SK-N-SH (cell line): ENCODE measurements at regions not wholly inside any gene's neighbourhood (a gene's known extent, or its start where the extent isn't known, plus 50 kb on each side); places are given as distances from the start of the nearest gene placed in this dataset.

Experiments
- CTCF ChIA-PET: fragments of 300-600, 350-600 bp; formaldehyde crosslinking; extraction: SDS; loops from one replicate; lab custom pipeline; 2021; lab: Yijun Ruan, JAX
- POLR2A ChIA-PET: fragments of 350-600 bp; sonication (Branson Sonifier 250); formaldehyde crosslinking; extraction: SDS; loops from one replicate; lab custom pipeline; 2020; ENCODE audit warnings: antibody characterized with exemption, inconsistent platforms; lab: Yijun Ruan, JAX
- DNase-seq: peaks from one replicate; pipeline ENCODE4 v3.0.0; 2012
- H2AFZ ChIP-seq: fragments of 200-600 bp; sonication (generic); 2 replicates; pipeline ENCODE4 v1.8.1; 2016; ENCODE audit warnings: antibody characterized with exemption, mild to moderate bottlenecking, low read depth
- H3F3A ChIP-seq: fragments of 200-600 bp; sonication (generic); replicated peaks from 2 replicates; pipeline ENCODE3; 2016; ENCODE audit warnings: antibody characterized with exemption, mild to moderate bottlenecking; ENCODE audit not compliant: insufficient read depth
- H3K27ac ChIP-seq, 2 experiments: fragments of 200-500 bp in 1 of 2; fragments of 200-600 bp in 1 of 2; sonication (Bioruptor generic) in 1 of 2; sonication (generic), shearing (Covaris generic) in 1 of 2; 2 replicates each; pipeline versions ENCODE4 v1.5.1 to v1.6.1; 2014 to 2016; ENCODE audit warnings: low read depth in 2 of 2, inconsistent platforms in 1 of 2, low read length in 1 of 2, mild to moderate bottlenecking in 1 of 2, mixed read lengths in 1 of 2
- H3K27me3 ChIP-seq: fragments of 200-600 bp; sonication (generic), shearing (Covaris generic); 2 replicates; pipeline ENCODE4 v1.6.1; 2016; ENCODE audit warnings: mixed run types; ENCODE audit not compliant: insufficient read depth
- H3K36me3 ChIP-seq, 2 experiments: fragments of 200-500 bp in 1 of 2; fragments of 200-600 bp in 1 of 2; sonication (Bioruptor generic) in 1 of 2; sonication (generic) in 1 of 2; replicated peaks in 1 of 2; 2 replicates each; pipeline versions ENCODE3 to v1.5.1; 2014 to 2016; ENCODE audit warnings: low read length in 1 of 2, mild to moderate bottlenecking in 1 of 2; ENCODE audit not compliant: insufficient read depth in 2 of 2, control insufficient read depth in 1 of 2
- H3K4me1 ChIP-seq, 2 experiments: fragments of 200-500 bp in 1 of 2; fragments of 200-600 bp in 1 of 2; sonication (Bioruptor generic) in 1 of 2; sonication (generic), shearing (Covaris generic) in 1 of 2; 2 replicates each; pipeline versions ENCODE4 v1.5.1 to v1.6.1; 2014 to 2016; ENCODE audit warnings: low read depth in 1 of 2, low read length in 1 of 2, mixed run types in 1 of 2; ENCODE audit not compliant: insufficient read depth in 2 of 2, control insufficient read depth in 1 of 2
- H3K4me2 ChIP-seq: fragments of 200-600 bp; sonication (generic), shearing (Covaris generic); 2 replicates; pipeline ENCODE4 v1.6.1; 2017; ENCODE audit warnings: mixed run types
- H3K4me3 ChIP-seq, 2 experiments: fragments of 200-500 bp in 1 of 2; fragments of 200-600 bp in 1 of 2; sonication (Bioruptor generic) in 1 of 2; sonication (generic), shearing (Covaris generic) in 1 of 2; 2 replicates each; pipeline versions ENCODE4 v1.5.1 to v1.8.1; 2014 to 2016; ENCODE audit warnings: low read depth in 2 of 2, inconsistent platforms in 1 of 2, low read length in 1 of 2, mild to moderate bottlenecking in 1 of 2, mixed read lengths in 1 of 2, moderate library complexity in 1 of 2
- H3K79me2 ChIP-seq: fragments of 200-600 bp; sonication (generic); 2 replicates; pipeline ENCODE4 v1.8.1; 2017; ENCODE audit warnings: mild to moderate bottlenecking; ENCODE audit not compliant: insufficient read depth
- H3K9ac ChIP-seq: fragments of 200-600 bp; sonication (generic); 2 replicates; pipeline ENCODE4 v1.6.1; 2017; ENCODE audit warnings: mixed run types
- H3K9me2 ChIP-seq: fragments of 200-600 bp; sonication (generic); 2 replicates; pipeline ENCODE4 v1.6.1; 2017; ENCODE audit warnings: mixed run types
- H3K9me3 ChIP-seq: fragments of 200-600 bp; sonication (generic); 2 replicates; pipeline ENCODE4 v1.6.1; 2017; ENCODE audit warnings: mixed run types, mild to moderate bottlenecking, moderate library complexity
- H4K20me1 ChIP-seq: fragments of 200-600 bp; sonication (generic); 2 replicates; pipeline ENCODE4 v1.6.1; 2017; ENCODE audit warnings: mild to moderate bottlenecking, mixed run types; ENCODE audit not compliant: insufficient read depth
- ELF1 ChIP-seq: IDR thresholded peaks from 2 replicates; pipeline ENCODE4 v1.4.0; 2012
- EZH2phosphoT487 ChIP-seq: fragments of 200-600 bp; sonication (generic); IDR thresholded peaks from 2 replicates; pipeline ENCODE4 v1.6.1; 2017; ENCODE audit warnings: low read depth, mixed run types, mild to moderate bottlenecking, antibody characterized with exemption, moderate library complexity, borderline replicate concordance
- FOSL2 ChIP-seq: IDR thresholded peaks from 2 replicates; pipeline ENCODE4 v1.4.0; 2012; ENCODE audit warnings: low read depth, mild to moderate bottlenecking, moderate library complexity, borderline replicate concordance
- FOXJ3 ChIP-seq: sonication (generic); formaldehyde crosslinking; IDR thresholded peaks from 2 replicates; pipeline ENCODE4 v1.5.1; 2020; ENCODE audit warnings: mild to moderate bottlenecking, missing genetic modification reagents
- FOXM1 ChIP-seq: IDR thresholded peaks from 2 replicates; pipeline ENCODE4 v1.4.0; 2012; ENCODE audit warnings: low read depth, mild to moderate bottlenecking
- JUND ChIP-seq: IDR thresholded peaks from 2 replicates; pipeline ENCODE4 v1.4.0; 2012
- REST ChIP-seq: IDR thresholded peaks from 2 replicates; pipeline ENCODE4 v1.6.1; 2012; ENCODE audit warnings: mild to moderate bottlenecking, low read depth, low read length, moderate library complexity
- WGBS: methylation state at CpG from one replicate; pipeline ENCODE4 v1.1.6; 2017; ENCODE audit warnings: low lambda C conversion rate; 5-methylcytosine and 5-hydroxymethylcytosine counted together
- TF ChIP-seq, protein P1 (sequence below): fragments of 150-350 bp; IDR thresholded peaks from 2 replicates; pipeline ENCODE4 v1.6.1; 2017; ENCODE audit warnings: antibody characterized with exemption, low read length, low read depth, borderline replicate concordance
- TF ChIP-seq, protein P2 (sequence below): IDR thresholded peaks from 2 replicates; pipeline ENCODE4 v1.4.0; 2012; ENCODE audit warnings: low read depth
- TF ChIP-seq, protein P3 (sequence below): IDR thresholded peaks from 2 replicates; pipeline ENCODE4 v1.4.0; 2012; ENCODE audit warnings: low read depth, borderline replicate concordance

DNA sequence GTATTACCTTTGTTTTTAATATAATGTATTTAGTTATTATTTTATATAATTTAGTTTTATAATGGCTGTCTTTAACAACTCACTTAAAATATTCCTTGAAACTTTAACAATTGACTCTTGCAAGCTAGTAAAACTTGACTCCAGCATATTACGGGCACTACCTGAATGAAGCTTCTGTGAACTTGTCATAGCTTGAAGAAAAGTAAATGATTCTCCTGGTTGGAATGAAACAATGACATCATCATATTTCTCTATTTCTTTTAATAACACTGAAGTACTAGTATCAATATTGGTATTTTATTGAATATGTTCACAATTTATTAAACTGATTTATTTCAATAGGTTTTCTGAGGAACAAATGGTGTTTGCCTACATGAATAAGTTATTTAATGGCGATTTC, 128.4 kb upstream of the PHF14 start (continued):
- TF ChIP-seq REST (no peak), FOSL2 (no peak)
- TF ChIP-seq, all 33 proteins: peak for 0

DNA sequence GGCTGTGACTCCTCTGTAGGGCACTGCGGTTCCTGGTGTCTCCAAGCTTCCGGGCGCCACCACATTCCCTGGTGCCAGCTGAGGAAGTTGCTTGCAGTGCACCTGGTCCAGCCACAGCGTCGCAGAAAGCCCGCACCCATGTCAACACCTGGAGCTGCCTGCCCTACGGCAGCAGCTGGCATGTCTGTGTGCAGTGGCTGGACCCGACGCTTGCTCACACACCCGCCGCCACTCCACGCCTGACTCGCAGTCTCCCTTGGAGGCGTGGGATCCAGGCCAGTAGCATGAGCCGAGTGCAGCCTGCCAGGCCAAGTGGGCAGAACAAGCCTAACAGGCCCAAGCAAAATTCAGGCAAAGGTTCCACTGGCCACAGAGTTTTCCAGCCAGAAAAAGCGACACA, 118.1 kb upstream of the PHF14 start:
- H3F3A ChIP-seq: no peaks in the 10 kb centered on the region
- no peak overlapping the region for H3K4me3 ChIP-seq
- no peaks in the 10 kb centered on the region for H3K9me3 ChIP-seq
- no peaks in the 10 kb centered on the region for H4K20me1 ChIP-seq
- H3K4me2 ChIP-seq: no peak overlapping the region
- TF ChIP-seq EZH2phosphoT487 (no peak), JUND (no peak), FOXJ3 (CRISPR knock-in tag) (no peak), ELF1 (no peak), FOXM1 (no peak)
- TF ChIP-seq, protein P1, sequence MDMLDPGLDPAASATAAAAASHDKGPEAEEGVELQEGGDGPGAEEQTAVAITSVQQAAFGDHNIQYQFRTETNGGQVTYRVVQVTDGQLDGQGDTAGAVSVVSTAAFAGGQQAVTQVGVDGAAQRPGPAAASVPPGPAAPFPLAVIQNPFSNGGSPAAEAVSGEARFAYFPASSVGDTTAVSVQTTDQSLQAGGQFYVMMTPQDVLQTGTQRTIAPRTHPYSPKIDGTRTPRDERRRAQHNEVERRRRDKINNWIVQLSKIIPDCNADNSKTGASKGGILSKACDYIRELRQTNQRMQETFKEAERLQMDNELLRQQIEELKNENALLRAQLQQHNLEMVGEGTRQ: no peak
- TF ChIP-seq, protein P2, sequence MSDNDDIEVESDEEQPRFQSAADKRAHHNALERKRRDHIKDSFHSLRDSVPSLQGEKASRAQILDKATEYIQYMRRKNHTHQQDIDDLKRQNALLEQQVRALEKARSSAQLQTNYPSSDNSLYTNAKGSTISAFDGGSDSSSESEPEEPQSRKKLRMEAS: no peak
- TF ChIP-seq, protein P3, sequence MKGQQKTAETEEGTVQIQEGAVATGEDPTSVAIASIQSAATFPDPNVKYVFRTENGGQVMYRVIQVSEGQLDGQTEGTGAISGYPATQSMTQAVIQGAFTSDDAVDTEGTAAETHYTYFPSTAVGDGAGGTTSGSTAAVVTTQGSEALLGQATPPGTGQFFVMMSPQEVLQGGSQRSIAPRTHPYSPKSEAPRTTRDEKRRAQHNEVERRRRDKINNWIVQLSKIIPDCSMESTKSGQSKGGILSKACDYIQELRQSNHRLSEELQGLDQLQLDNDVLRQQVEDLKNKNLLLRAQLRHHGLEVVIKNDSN: no peak
- H3K27me3 ChIP-seq: no peaks in the 10 kb centered on the region
- 82% methylated on average over 6 of the region's 16 CpGs for WGBS
- H3K79me2 ChIP-seq: no peaks in the 10 kb centered on the region
- H3K9me2 ChIP-seq: no peaks in the 10 kb centered on the region
- no peak for DNase-seq
- POLR2A ChIA-PET: no interaction called here
- no peak overlapping the region for H3K9ac ChIP-seq
- H2AFZ ChIP-seq: no peak overlapping the region
- CTCF ChIA-PET: interaction anchor here (0.5 to 1.0 kb wide), 2 partner anchors 17 to 184 kb away, joined by 3 read pairs; no protein-coding TSS in a partner anchor
- H3K36me3 ChIP-seq: no peaks in the 10 kb centered on the region
- H3K27ac ChIP-seq: no peak overlapping the region
- H3K4me1 ChIP-seq: no peaks in the 10 kb centered on the region
